ENCODE measurements at regions not wholly inside any gene's neighbourhood (a gene's known extent, or its start where the extent isn't known, plus 50 kb on each side); places are given as distances from the start of the nearest gene placed in this dataset.

DNA sequence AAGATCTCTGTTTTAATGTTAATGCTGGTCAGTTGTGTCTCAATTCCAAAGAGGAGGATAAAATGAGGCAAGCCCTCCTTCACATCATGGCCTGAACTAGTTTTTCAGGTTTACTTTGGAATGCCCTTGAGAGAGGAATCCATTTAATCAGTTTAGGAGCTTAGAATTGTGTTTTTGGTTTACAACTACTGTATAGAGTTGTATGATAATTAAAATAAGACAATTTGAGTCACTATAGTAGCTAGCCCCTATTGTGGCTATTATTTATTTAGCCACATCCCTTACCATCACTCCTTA lies 107.8 kb upstream of the PRLR start:
- peaks cover 10 to 16% (median 15%) of the 10 kb centered on the region in 3 donors for H3K4me1 ChIP-seq
- no peaks in the 10 kb centered on the region for H3K9me3 ChIP-seq
- H3K27ac ChIP-seq = peak overlapping the region; percentile 22 to 60 (median 48)
- no peak overlapping the region for H3K4me3 ChIP-seq
- TF ChIP-seq, protein P1, sequence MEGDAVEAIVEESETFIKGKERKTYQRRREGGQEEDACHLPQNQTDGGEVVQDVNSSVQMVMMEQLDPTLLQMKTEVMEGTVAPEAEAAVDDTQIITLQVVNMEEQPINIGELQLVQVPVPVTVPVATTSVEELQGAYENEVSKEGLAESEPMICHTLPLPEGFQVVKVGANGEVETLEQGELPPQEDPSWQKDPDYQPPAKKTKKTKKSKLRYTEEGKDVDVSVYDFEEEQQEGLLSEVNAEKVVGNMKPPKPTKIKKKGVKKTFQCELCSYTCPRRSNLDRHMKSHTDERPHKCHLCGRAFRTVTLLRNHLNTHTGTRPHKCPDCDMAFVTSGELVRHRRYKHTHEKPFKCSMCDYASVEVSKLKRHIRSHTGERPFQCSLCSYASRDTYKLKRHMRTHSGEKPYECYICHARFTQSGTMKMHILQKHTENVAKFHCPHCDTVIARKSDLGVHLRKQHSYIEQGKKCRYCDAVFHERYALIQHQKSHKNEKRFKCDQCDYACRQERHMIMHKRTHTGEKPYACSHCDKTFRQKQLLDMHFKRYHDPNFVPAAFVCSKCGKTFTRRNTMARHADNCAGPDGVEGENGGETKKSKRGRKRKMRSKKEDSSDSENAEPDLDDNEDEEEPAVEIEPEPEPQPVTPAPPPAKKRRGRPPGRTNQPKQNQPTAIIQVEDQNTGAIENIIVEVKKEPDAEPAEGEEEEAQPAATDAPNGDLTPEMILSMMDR (IDR thresholded peaks at IDR 0.05) = no peak
- no peaks in the 10 kb centered on the region for H3K36me3 ChIP-seq
- no peak for FAIRE-seq
- intact Hi-C loops (cut with DNase I) = no loop called here
- peak; percentile 58 to 76 (median 65) for ATAC-seq
- H3K27me3 ChIP-seq = no peaks in the 10 kb centered on the region
- DNase-seq = no peak

DNA sequence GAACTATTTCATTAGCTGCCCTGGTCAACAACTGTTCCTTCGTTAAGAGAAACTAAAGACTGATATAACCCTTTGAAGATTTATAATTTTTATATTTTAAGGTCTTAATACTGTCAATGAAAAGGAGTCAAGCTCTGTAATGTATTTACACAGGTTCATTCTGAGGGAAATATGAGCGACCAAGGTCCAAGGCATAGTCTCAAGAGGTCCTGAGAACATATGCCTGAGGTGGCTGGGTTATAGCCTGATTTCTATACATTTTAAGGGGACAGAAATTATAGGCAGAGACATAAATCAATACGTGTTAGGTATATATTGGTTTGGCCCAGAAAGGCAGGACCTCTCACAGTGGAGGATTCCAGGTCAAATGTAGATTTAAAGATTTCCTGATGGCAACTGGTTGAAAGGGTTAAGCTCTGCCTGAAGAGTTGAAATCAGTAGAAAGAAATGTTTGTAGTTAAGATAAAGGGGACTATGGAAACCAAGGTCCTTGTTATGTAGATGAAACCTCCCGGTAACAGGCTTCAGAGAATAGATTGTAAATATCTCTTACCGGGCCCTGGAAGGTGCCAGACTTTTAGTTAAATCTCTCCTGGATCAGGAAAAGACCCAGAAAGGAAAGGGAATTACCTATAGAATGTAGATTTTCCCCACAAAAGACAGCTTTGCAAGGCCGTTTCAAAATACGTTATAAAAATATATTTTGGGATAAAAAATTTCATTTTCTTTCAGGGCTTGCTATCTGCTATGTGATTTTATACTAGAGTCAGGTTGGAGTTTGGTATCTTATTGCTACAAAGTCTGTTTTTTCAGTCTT lies 107.3 kb upstream of the PRLR start:
- DNase-seq = peak in 1 of 6 donors; percentile 3
- no peaks in the 10 kb centered on the region for H3K36me3 ChIP-seq
- TF ChIP-seq, protein P1 (IDR thresholded peaks at IDR 0.05) = no peak
- H3K27me3 ChIP-seq = no peaks in the 10 kb centered on the region
- no peaks in the 10 kb centered on the region for H3K9me3 ChIP-seq
- no peak overlapping the region for H3K4me3 ChIP-seq
- peak; percentile 77 to 84 (median 81) for ATAC-seq
- peaks cover 10 to 16% (median 15%) of the 10 kb centered on the region in 3 donors for H3K4me1 ChIP-seq
- FAIRE-seq = no peak
- intact Hi-C loops (cut with DNase I) = no loop called here
- peak overlapping the region; percentile 22 to 60 (median 48) for H3K27ac ChIP-seq
- WGBS, 2 donors = 36 to 40% methylated on average over 7 of the region's 7 CpGs

DNA sequence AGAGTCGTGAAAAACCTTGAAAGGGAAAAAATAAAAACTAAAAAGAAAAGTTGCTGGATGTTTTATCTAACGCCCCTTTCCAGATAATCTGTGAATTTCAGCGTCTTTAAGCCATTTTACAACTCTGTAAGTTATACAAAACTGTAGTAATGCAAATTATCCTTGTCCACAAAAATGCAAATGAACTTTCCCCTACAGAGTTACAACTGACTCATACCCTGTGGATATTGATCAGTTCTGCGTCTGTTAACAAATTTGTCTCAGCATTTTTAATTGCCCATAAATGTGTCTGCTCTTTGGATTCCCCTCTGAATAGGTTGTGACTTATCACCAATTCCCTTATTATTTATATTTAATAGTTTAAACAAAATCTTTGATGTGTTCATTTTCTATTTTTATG lies 105.9 kb upstream of the PRLR start:
- Histone ChIP-seq H3K9me3 (no peaks in the 10 kb centered on the region), H3K27me3 (no peaks in the 10 kb centered on the region), H3K36me3 (no peaks in the 10 kb centered on the region), H3K4me1 (peaks cover 10 to 16% (median 15%) of the 10 kb centered on the region in 3 donors), H3K27ac (peak overlapping the region in 1 of 4 donors; percentile 16), H3K4me3 (no peak overlapping the region)
- TF ChIP-seq, protein P1 (IDR thresholded peaks at IDR 0.05) = no peak
- intact Hi-C loops (cut with DNase I) = no loop called here
- DNase-seq = no peak
- no peak for ATAC-seq
- FAIRE-seq = no peak
- WGBS, 2 donors = 54 to 55% methylated on average over 4 of the region's 4 CpGs

DNA sequence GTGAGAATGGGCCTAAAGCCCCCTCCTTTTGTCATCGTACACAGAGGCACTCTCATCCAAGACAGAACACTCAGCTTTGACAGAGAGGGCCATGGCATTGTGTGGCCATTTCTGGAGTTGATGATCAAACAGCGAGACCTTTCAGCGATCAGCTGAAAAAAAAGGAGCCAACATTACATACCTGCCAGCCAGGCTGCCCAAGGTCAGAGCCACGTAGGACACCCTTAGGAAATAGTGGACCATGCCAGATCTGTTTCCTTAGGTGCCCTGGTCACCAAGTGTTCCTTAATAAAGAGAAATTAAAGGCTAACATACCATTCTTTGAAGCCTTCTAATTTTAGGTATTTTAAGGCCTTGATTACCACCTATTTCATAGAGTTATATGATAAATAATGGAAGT lies 105.5 kb upstream of the PRLR start:
- Histone ChIP-seq H3K27ac (peak overlapping the region in 1 of 4 donors; percentile 16), H3K4me1 (peaks cover 10 to 16% (median 15%) of the 10 kb centered on the region in 3 donors), H3K27me3 (no peaks in the 10 kb centered on the region), H3K36me3 (no peaks in the 10 kb centered on the region), H3K9me3 (no peaks in the 10 kb centered on the region), H3K4me3 (no peak overlapping the region)
- TF ChIP-seq, protein P1 (IDR thresholded peaks at IDR 0.05) = no peak
- no peak for FAIRE-seq
- peak in 5 of 6 donors; percentile 41 to 63 (median 54) for DNase-seq
- peak; percentile 74 to 85 (median 80) for ATAC-seq
- intact Hi-C loops (cut with DNase I) = no loop called here
- WGBS, 2 donors = 25 to 30% methylated on average over 4 of the region's 4 CpGs

DNA sequence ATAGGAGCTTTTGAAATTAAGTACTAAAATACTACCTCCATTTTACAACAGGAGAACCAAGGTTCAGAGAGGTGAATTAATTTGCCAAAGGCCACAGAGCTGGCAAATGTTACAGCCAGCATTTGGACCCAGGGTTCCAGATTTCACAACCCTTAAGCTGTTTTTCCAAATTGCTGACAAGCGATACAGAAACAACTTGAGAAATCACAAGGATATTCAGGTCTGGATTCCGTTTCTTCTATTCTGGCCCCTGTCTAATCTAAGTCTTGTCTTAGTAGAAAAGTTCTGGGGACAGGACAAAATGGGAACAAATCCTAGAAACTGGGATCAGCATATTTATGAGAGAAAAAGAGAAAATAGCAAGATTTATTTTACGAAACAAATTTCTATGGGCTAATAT lies 103.1 kb upstream of the PRLR start:
- Histone ChIP-seq H3K4me3 (no peak overlapping the region), H3K27me3 (no peaks in the 10 kb centered on the region), H3K4me1 (peaks cover 10 to 15% (median 13%) of the 10 kb centered on the region in 3 donors), H3K9me3 (no peaks in the 10 kb centered on the region), H3K36me3 (no peaks in the 10 kb centered on the region), H3K27ac (no peak overlapping the region)
- 74 to 90% methylated on average over 3 of the region's 3 CpGs for WGBS, 2 donors
- intact Hi-C loops (cut with DNase I) = no loop called here
- ATAC-seq = no peak
- no peak for FAIRE-seq
- DNase-seq = no peak
- TF ChIP-seq, protein P1 (IDR thresholded peaks at IDR 0.05) = no peak
